Fibroblast of villous mesenchyme (primary cell): ENCODE measurements at regions not wholly inside any gene's neighbourhood (a gene's known extent, or its start where the extent isn't known, plus 50 kb on each side); places are given as distances from the start of the nearest gene placed in this dataset.
"Not testable (repeated sequence)": the region's sequence is repeated elsewhere in the genome, so short reads cannot be mapped to it uniquely, and the experiment has no call there.

Experiments
- DNase-seq: peaks from one replicate; pipeline ENCODE4 v3.0.0-alpha.2; 2010; ENCODE audit warnings: low read depth
- H3K4me3 ChIP-seq: 2 replicates; pipeline ENCODE4 v1.5.1; 2011; ENCODE audit warnings: low read depth, mild to moderate bottlenecking, low read length
- CTCF ChIP-seq: IDR thresholded peaks from 2 replicates; pipeline ENCODE4 v1.5.1; 2012; ENCODE audit warnings: low read depth, mild to moderate bottlenecking, low read length; ENCODE audit not compliant: insufficient read depth

- no peak overlapping the region for H3K4me3 ChIP-seq
- DNase-seq = no peak
- TF ChIP-seq CTCF = no peak
Measured at GRCh38 chr7:69211739-69212138, 386.5 kb upstream of the AUTS2 start.

- H3K4me3 ChIP-seq = no peak overlapping the region
- DNase-seq = no peak
- TF ChIP-seq CTCF = no peak
Measured at GRCh38 chr7:69213878-69214277, 384.4 kb upstream of the AUTS2 start.

- not testable (repeated sequence) for DNase-seq, H3K4me3 ChIP-seq
Measured at GRCh38 chr7:69215516-69215915, 382.8 kb upstream of the AUTS2 start.

GRCh38 chr7:69217516-69218350 is 380.5 kb upstream of the AUTS2 start:
- no peak overlapping the region for H3K4me3 ChIP-seq
- DNase-seq = no peak
- no peak for TF ChIP-seq CTCF

GRCh38 chr7:69218576-69218975 is 379.7 kb upstream of the AUTS2 start:
- TF ChIP-seq CTCF = no peak
- no peak for DNase-seq
- no peak overlapping the region for H3K4me3 ChIP-seq

GRCh38 chr7:69219381-69219780 is 378.9 kb upstream of the AUTS2 start:
- TF ChIP-seq CTCF = no peak
- no peak for DNase-seq
- no peak overlapping the region for H3K4me3 ChIP-seq

- no peak for TF ChIP-seq CTCF
- DNase-seq = no peak
- no peak overlapping the region for H3K4me3 ChIP-seq
Measured at GRCh38 chr7:69225259-69225943, 372.9 kb upstream of the AUTS2 start.
